ENCODE measurements at regions not wholly inside any gene's neighbourhood (a gene's known extent, or its start where the extent isn't known, plus 50 kb on each side); places are given as distances from the start of the nearest gene placed in this dataset.
"Not testable (repeated sequence)": the region's sequence is repeated elsewhere in the genome, so short reads cannot be mapped to it uniquely, and the experiment has no call there.

DNA sequence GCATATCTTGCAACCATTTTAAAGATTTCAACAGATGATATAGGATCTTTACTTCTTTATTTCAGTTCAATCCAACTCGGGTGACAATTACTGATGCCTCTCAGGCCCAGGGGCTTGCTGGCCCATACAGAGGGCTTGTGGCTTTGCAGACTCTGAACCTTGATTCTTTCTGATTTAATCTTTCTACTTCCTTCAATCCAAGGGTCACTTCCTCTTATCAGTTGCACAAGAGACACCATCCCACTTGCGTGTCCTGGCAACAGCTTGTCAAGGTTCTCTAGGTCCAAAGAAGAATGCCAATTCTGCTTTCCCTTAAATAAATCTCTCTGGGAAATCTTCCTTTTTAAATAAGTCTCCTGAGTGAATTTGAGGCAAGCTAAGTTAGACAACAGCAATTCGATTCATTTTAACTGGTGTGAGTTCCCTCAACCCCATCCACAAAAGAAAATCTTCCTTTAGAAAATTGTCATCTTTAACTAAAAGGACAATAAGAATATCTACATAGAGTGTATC lies 75.1 kb upstream of the KIF2A start:
- not testable (repeated sequence) for H3K36me3 ChIP-seq (ENCODE audit: control insufficient read depth, insufficient read depth, low read length); H3K4me3 ChIP-seq (ENCODE audit: low read length); H3K4me1 ChIP-seq (ENCODE audit: control insufficient read depth, insufficient read depth, low read length); H3K9me3 ChIP-seq (ENCODE audit: control insufficient read depth, low read length); H3K27me3 ChIP-seq (ENCODE audit: control insufficient read depth, insufficient read depth, low read length); H3K9ac ChIP-seq (ENCODE audit: low read length)

DNA sequence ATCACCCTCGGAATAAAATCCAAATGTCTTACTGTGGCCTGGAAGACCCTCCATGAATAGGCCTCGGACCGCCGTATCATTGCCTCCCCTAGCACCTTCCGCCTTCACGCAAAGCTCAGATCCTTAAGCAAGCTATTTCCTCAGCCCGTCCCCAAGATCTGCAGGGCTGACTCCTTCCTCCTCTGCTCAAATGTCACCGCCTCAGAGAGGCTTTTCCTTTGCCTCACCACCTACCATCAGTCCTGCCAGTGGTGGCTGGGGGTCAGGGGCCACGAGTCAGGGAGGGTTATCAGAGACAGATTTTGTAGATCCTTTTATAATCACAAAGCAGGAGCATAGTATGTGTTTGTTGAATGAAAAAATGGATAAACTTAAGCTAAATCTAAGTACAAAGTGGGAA lies 74.4 kb upstream of the KIF2A start:
- H3K9ac ChIP-seq (ENCODE audit: low read length) = no peak overlapping the region
- H3K4me1 ChIP-seq (ENCODE audit: control insufficient read depth, insufficient read depth, low read length) = no peaks in the 10 kb centered on the region
- H3K9me3 ChIP-seq (ENCODE audit: control insufficient read depth, low read length) = no peaks in the 10 kb centered on the region
- H3K36me3 ChIP-seq (ENCODE audit: control insufficient read depth, insufficient read depth, low read length) = no peaks in the 10 kb centered on the region
- no peaks in the 10 kb centered on the region for H3K27me3 ChIP-seq (ENCODE audit: control insufficient read depth, insufficient read depth, low read length)
- no peak overlapping the region for H3K4me3 ChIP-seq (ENCODE audit: low read length)

DNA sequence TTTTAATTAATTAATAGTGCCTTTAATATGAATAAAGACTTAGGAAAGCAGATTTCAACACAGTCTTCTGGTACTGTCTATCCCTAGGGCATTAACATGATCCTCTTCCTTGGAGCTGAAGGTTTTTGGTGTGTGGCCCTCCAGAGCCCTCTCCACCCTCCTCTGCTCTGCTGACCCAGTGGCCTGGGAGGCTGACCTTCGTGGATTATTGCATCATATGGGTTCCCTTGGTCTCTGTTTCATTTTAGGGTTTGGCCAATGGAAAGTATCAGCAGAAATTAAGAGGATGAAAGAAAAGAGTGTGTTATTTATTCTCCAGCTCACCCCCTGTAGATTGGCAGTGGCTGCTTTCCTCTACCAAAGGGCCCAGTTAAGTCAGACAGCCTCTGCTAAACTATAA lies 73.8 kb upstream of the KIF2A start:
- H3K9me3 ChIP-seq (ENCODE audit: control insufficient read depth, low read length); H3K4me3 ChIP-seq (ENCODE audit: low read length); H3K9ac ChIP-seq (ENCODE audit: low read length); H3K36me3 ChIP-seq (ENCODE audit: control insufficient read depth, insufficient read depth, low read length); H3K4me1 ChIP-seq (ENCODE audit: control insufficient read depth, insufficient read depth, low read length); H3K27me3 ChIP-seq (ENCODE audit: control insufficient read depth, insufficient read depth, low read length): not testable (repeated sequence)

DNA sequence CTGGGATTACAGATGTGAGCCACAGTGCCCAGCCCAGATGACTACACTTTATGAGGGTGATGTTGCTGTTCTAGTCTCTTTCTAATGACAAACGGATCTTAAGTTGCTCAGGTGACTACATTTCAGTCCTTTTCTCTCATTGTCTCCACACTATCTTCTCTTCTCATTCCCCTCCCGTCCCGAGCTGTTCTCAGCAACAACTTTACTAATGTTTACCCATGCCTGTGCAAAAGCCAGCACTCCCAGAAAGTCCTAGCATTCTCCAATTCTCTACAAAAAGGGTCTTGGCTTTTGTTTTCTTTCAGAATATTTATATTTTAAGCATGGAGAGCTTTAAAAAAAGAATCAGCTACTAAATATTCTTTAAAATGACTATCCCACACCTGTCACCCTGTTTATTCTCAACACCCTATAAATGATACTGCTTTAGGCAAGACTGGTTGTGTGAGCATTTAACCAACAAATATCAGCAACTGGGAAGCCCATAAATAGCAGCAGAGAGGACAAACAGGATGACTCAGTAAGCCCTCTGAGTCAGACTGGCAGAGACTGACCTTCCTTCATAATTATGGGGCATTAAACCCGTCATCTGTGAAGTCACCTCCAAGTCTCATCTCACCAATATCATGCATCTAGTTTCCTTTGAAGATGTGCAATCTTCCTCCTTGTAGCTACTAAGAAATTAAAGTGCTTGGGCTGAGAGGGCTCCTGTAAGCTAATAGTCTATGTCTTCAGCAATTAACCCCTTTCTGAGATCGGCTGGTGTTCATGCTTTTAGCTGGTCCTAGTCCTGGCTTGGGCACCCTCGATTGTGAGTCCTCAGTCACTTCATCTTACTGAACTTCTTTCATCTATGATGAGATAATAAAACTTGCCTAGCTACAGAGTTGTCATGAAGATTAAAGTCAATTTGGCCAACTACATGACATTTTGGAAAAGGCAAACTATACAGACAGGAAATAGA lies 72.6 kb upstream of the KIF2A start:
- H3K9ac ChIP-seq (ENCODE audit: low read length); H3K4me1 ChIP-seq (ENCODE audit: control insufficient read depth, insufficient read depth, low read length); H3K9me3 ChIP-seq (ENCODE audit: control insufficient read depth, low read length); H3K36me3 ChIP-seq (ENCODE audit: control insufficient read depth, insufficient read depth, low read length); H3K4me3 ChIP-seq (ENCODE audit: low read length); H3K27me3 ChIP-seq (ENCODE audit: control insufficient read depth, insufficient read depth, low read length): not testable (repeated sequence)

DNA sequence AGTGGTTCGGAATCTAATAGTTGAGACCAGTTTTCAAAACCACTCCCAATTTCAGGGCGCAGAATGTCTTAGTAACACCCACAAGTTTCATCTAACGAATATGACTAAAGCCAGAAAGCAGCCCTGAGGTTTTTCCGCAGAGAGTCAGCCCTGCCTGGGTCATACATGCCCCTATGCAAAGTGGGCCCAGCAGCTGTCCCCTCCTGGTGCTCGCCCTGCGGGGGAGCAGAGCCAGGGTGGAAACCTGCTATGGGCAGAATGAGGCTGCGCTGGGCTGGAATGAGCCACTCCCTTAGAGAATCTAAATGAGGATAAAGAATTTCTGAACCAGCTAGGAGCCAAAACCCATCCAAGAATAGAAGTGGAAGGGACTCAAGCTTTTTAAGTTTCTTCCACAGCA lies 69.4 kb upstream of the KIF2A start:
- H3K4me3 ChIP-seq (ENCODE audit: low read length); H3K9me3 ChIP-seq (ENCODE audit: control insufficient read depth, low read length); H3K4me1 ChIP-seq (ENCODE audit: control insufficient read depth, insufficient read depth, low read length); H3K27me3 ChIP-seq (ENCODE audit: control insufficient read depth, insufficient read depth, low read length); H3K9ac ChIP-seq (ENCODE audit: low read length); H3K36me3 ChIP-seq (ENCODE audit: control insufficient read depth, insufficient read depth, low read length): not testable (repeated sequence)

DNA sequence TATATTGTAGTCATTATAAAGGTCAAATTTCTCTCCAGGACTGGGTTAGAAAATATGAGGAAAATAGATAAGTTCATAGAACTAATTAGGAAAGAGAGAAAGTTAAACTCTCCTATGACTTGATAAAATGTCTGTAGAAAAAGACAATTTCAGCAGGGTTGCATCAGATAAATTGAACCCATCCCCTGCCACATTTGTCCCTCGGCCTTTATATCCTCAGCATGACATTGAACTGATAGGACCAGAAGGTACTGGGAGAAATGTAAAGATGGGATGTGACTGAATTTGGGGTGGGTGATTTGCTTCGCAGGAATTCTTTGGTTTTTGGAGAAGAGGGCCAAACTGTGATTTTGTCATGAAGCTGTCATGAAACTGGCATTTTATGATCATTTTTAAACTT lies 68.1 kb upstream of the KIF2A start:
- H3K9me3 ChIP-seq (ENCODE audit: control insufficient read depth, low read length); H3K4me1 ChIP-seq (ENCODE audit: control insufficient read depth, insufficient read depth, low read length); H3K27me3 ChIP-seq (ENCODE audit: control insufficient read depth, insufficient read depth, low read length); H3K9ac ChIP-seq (ENCODE audit: low read length); H3K4me3 ChIP-seq (ENCODE audit: low read length); H3K36me3 ChIP-seq (ENCODE audit: control insufficient read depth, insufficient read depth, low read length): not testable (repeated sequence)

DNA sequence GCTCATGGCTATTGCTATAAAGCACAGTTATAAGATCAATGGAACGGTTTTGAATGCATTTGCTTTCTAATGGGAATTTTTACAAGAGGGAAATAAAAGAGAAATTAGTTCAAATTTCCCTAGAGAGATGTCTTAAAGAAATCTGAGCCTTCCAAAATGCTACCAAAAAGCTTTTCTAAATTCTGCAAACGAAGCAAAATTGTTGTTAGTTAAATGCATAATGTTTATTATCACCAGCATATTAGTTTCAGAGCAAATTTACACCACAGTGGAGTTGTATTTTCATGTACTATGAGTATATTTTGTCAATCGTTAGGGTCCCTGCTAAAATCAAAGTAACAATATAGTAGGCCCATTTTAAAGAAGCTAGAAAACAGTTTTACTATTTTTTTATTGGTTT lies 67.4 kb upstream of the KIF2A start:
- not testable (repeated sequence) for H3K9ac ChIP-seq (ENCODE audit: low read length); H3K27me3 ChIP-seq (ENCODE audit: control insufficient read depth, insufficient read depth, low read length); H3K9me3 ChIP-seq (ENCODE audit: control insufficient read depth, low read length); H3K4me3 ChIP-seq (ENCODE audit: low read length); H3K4me1 ChIP-seq (ENCODE audit: control insufficient read depth, insufficient read depth, low read length); H3K36me3 ChIP-seq (ENCODE audit: control insufficient read depth, insufficient read depth, low read length)

DNA sequence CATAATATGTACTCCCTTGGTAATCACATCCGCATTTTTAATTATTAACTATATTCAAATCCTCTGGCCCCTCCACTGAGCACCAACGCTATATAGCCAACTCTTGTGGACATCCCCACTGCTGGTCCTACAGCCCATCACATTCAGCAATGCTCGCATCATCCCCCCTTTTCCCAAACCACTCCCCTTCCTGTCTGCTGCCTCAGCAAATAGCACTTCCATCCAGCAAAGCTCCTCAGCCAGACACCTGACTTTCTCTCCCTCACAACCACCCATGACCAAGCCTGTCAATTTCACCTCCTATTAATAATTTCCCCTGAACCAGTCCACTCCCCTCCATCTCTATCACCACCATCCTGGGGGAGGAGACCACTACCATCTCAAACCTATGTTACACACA lies 65.5 kb upstream of the KIF2A start:
- not testable (repeated sequence) for H3K9me3 ChIP-seq (ENCODE audit: control insufficient read depth, low read length); H3K27me3 ChIP-seq (ENCODE audit: control insufficient read depth, insufficient read depth, low read length); H3K9ac ChIP-seq (ENCODE audit: low read length); H3K4me1 ChIP-seq (ENCODE audit: control insufficient read depth, insufficient read depth, low read length); H3K36me3 ChIP-seq (ENCODE audit: control insufficient read depth, insufficient read depth, low read length); H3K4me3 ChIP-seq (ENCODE audit: low read length)

DNA sequence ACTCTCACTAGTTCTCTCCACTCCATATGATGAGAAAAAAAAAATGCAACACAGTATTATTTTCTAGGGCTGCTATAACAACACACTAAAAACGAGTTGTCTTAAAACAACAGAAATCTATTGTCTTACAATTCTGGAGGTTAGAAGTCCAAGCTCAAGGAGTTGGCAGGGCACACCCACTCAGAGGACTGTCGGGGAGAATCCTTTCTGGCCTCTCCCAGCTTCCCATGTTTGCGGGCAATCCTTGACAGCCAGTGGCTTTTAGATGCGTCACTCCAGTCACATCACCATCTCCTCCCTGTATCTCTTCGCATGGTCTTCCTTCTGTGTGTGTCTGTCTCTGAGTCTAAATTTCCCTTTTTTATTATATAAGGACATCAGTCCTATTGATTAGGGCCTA lies 64.0 kb upstream of the KIF2A start:
- not testable (repeated sequence) for H3K4me3 ChIP-seq (ENCODE audit: low read length); H3K27me3 ChIP-seq (ENCODE audit: control insufficient read depth, insufficient read depth, low read length); H3K4me1 ChIP-seq (ENCODE audit: control insufficient read depth, insufficient read depth, low read length); H3K9ac ChIP-seq (ENCODE audit: low read length); H3K36me3 ChIP-seq (ENCODE audit: control insufficient read depth, insufficient read depth, low read length); H3K9me3 ChIP-seq (ENCODE audit: control insufficient read depth, low read length)

DNA sequence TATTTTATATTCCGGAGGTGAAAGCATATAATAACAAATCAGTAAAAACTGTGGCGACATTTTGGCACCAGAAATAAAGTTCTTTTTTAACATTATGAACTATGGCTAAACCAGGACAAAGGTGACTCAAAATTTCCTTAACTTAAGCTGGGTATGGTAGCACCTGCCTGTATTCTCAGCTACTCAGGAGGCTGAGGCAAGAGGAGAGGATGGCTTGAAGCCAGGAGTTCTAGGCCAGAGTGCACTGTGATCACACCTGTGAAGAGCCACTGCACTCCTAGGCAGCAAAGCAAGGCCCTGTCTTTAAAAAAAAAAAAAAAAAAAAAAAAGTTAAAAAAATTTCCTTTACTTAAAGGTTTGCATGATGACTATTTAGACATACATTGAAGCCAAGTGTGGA lies 63.0 kb upstream of the KIF2A start:
- not testable (repeated sequence) for H3K4me3 ChIP-seq (ENCODE audit: low read length); H3K4me1 ChIP-seq (ENCODE audit: control insufficient read depth, insufficient read depth, low read length); H3K9ac ChIP-seq (ENCODE audit: low read length); H3K9me3 ChIP-seq (ENCODE audit: control insufficient read depth, low read length); H3K36me3 ChIP-seq (ENCODE audit: control insufficient read depth, insufficient read depth, low read length); H3K27me3 ChIP-seq (ENCODE audit: control insufficient read depth, insufficient read depth, low read length)

DNA sequence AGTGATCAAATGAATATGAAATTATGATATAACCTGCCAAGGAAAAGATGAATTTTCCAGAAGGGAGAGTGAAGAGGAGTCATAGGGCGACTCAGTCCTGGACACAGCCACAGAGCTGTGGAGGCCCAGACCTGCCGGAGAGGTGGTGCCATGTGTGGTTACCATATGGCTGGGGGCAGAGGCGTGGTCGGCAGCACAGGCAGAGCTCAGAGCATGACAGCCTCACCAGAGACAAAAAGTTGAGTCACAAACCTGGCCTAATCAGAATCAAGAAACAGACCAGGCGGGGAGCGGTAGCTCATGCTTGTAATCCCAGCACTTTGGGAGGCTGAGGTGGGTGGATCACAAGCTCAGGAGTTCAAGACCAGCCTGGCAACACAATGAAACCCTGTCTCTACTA lies 57.8 kb upstream of the KIF2A start:
- H3K9ac ChIP-seq (ENCODE audit: low read length); H3K27me3 ChIP-seq (ENCODE audit: control insufficient read depth, insufficient read depth, low read length); H3K4me3 ChIP-seq (ENCODE audit: low read length); H3K9me3 ChIP-seq (ENCODE audit: control insufficient read depth, low read length); H3K36me3 ChIP-seq (ENCODE audit: control insufficient read depth, insufficient read depth, low read length); H3K4me1 ChIP-seq (ENCODE audit: control insufficient read depth, insufficient read depth, low read length): not testable (repeated sequence)

DNA sequence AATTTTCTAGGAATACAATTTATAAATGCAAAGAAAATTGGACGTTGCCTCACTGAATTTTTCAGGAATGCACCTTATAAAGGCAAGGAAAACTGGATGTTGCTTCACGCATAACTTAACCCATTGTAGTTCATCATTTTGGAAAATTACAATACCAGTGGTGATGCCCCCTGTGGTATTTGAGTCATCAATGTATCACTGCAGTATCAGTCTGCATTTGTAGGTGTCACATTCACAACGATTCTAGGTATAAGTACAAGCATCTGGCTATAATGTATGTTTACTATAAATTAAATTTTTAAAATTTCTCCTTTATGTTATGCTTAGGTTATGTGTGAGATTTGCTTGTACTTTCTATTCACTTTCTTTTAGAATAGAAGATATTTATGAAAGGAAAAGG lies 55.9 kb upstream of the KIF2A start:
- H3K4me1 ChIP-seq (ENCODE audit: control insufficient read depth, insufficient read depth, low read length); H3K36me3 ChIP-seq (ENCODE audit: control insufficient read depth, insufficient read depth, low read length): not testable (repeated sequence)

DNA sequence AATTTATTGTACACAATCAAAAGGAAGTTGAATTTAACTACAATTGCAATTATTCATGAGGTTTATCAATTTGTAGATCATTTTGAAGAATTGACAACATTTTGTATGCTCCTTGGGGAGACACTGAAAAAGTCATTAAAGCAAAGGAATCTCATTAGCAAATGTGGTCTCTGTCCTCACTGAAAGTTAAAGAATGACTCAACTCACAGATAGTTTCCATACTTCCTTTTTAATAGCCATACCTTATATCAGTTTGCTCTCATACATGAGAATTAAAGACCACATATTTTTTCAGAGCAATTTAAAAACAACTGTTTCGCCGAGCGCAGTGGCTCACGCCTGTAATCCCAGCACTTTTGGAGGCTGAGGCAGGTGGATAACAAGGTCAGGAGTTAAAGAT lies 55.1 kb upstream of the KIF2A start:
- H3K4me1 ChIP-seq (ENCODE audit: control insufficient read depth, insufficient read depth, low read length); H3K9me3 ChIP-seq (ENCODE audit: control insufficient read depth, low read length); H3K27me3 ChIP-seq (ENCODE audit: control insufficient read depth, insufficient read depth, low read length); H3K9ac ChIP-seq (ENCODE audit: low read length); H3K4me3 ChIP-seq (ENCODE audit: low read length); H3K36me3 ChIP-seq (ENCODE audit: control insufficient read depth, insufficient read depth, low read length): not testable (repeated sequence)

More for the DNA sequence above, 55.9 kb upstream of the KIF2A start:
- not testable (repeated sequence) for H3K9me3 ChIP-seq (ENCODE audit: control insufficient read depth, low read length); H3K9ac ChIP-seq (ENCODE audit: low read length); H3K27me3 ChIP-seq (ENCODE audit: control insufficient read depth, insufficient read depth, low read length); H3K4me3 ChIP-seq (ENCODE audit: low read length)
